DND-41 (cell line): ENCODE measurements at regions not wholly inside any gene's neighbourhood (a gene's known extent, or its start where the extent isn't known, plus 50 kb on each side); places are given as distances from the start of the nearest gene placed in this dataset.

Experiments used
- CTCF ChIP-seq: IDR thresholded peaks from 2 replicates; pipeline ENCODE4 v1.5.1; 2012; ENCODE audit warnings: borderline replicate concordance, low read length, moderate library complexity, mild to moderate bottlenecking; ENCODE audit not compliant: poor library complexity, severe bottlenecking; ENCODE audit errors: extremely low read depth
- EZH2 ChIP-seq: IDR thresholded peaks from 3 replicates; pipeline ENCODE4 v1.6.1; 2012; ENCODE audit warnings: borderline replicate concordance, low read depth, mild to moderate bottlenecking, moderate library complexity, low read length, inconsistent platforms; ENCODE audit not compliant: severe bottlenecking

DNA sequence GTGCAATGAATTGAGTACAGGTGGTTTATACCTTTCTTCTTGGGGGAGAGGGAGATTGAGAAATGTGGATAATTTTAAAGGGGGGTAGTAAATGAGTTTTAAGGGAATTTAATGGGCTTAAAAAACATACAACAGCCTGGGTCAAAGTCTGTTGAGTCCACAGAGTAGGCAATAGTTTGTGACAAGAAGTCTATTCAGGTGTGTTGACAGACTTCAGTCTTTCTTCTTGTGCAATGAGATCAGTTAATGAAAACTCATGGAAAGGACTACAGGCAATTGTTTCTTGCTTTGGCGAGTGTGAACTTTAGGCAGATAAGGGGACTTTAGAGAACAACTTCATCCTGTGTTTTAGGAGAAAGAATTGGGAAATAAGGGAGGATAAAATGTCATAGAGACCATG lies 507.8 kb upstream of the CA10 start:
- no peak for TF ChIP-seq CTCF
- TF ChIP-seq EZH2, result no peak
